ENCODE measurements at regions not wholly inside any gene's neighbourhood (a gene's known extent, or its start where the extent isn't known, plus 50 kb on each side); places are given as distances from the start of the nearest gene placed in this dataset.

GRCh38 chr18:56162311-56163265 lies 475.8 kb downstream of the TXNL1 start:
- Histone ChIP-seq H3K4me3 (no peak overlapping the region), H3K9me3 (no peaks in the 10 kb centered on the region), H3K27ac (peak overlapping the region in 3 of 4 donors; percentile 20 to 67 (median 55)), H3K27me3 (no peaks in the 10 kb centered on the region), H3K4me1 (peaks cover 0 to 44% (median 30%) of the 10 kb centered on the region in 4 donors), H3K36me3 (no peaks in the 10 kb centered on the region)
- 63 to 64% methylated on average over 5 of the region's 5 CpGs for WGBS, 2 donors
- intact Hi-C loops (cut with DNase I) = no loop called here
- no peak for DNase-seq
- TF ChIP-seq POLR2AphosphoS5 (IDR thresholded peaks at IDR 0.05) = peak in 1 of 4 donors; percentile 11
- TF ChIP-seq POLR2A (IDR thresholded peaks at IDR 0.05) = no peak

- Histone ChIP-seq H3K27ac (peak overlapping the region in 3 of 4 donors; percentile 2 to 67 (median 55)), H3K9me3 (no peaks in the 10 kb centered on the region), H3K27me3 (no peaks in the 10 kb centered on the region), H3K36me3 (no peaks in the 10 kb centered on the region), H3K4me3 (no peak overlapping the region), H3K4me1 (peaks cover 0 to 35% (median 24%) of the 10 kb centered on the region in 4 donors)
- intact Hi-C loops (cut with DNase I) = no loop called here
- TF ChIP-seq POLR2AphosphoS5 (IDR thresholded peaks at IDR 0.05) = no peak
- TF ChIP-seq EP300 (IDR thresholded peaks at IDR 0.05) = no peak
- no peak for TF ChIP-seq POLR2A (IDR thresholded peaks at IDR 0.05)
- TF ChIP-seq CTCF (IDR thresholded peaks at IDR 0.05) = no peak
- 65 to 72% methylated on average over 6 of the region's 6 CpGs for WGBS, 2 donors
- DNase-seq = no peak
Observed at GRCh38 chr18:56161566-56162260, 476.7 kb downstream of the TXNL1 start.

GRCh38 chr18:56158676-56159075 lies 479.7 kb downstream of the TXNL1 start:
- Histone ChIP-seq H3K4me1 (peaks cover 0 to 29% (median 22%) of the 10 kb centered on the region in 4 donors), H3K27me3 (no peaks in the 10 kb centered on the region), H3K9me3 (no peaks in the 10 kb centered on the region), H3K36me3 (no peaks in the 10 kb centered on the region), H3K4me3 (no peak overlapping the region), H3K27ac (no peak overlapping the region)
- no peak for TF ChIP-seq POLR2AphosphoS5 (IDR thresholded peaks at IDR 0.05)
- TF ChIP-seq CTCF (IDR thresholded peaks at IDR 0.05) = no peak
- TF ChIP-seq EP300 (IDR thresholded peaks at IDR 0.05) = no peak
- no peak for TF ChIP-seq POLR2A (IDR thresholded peaks at IDR 0.05)
- intact Hi-C loops (cut with DNase I) = no loop called here
- DNase-seq = no peak

- intact Hi-C loops (cut with DNase I) = no loop called here
- no peak for TF ChIP-seq CTCF (IDR thresholded peaks at IDR 0.05)
- TF ChIP-seq POLR2AphosphoS5 (IDR thresholded peaks at IDR 0.05) = no peak
- TF ChIP-seq EP300 (IDR thresholded peaks at IDR 0.05) = no peak
- TF ChIP-seq POLR2A (IDR thresholded peaks at IDR 0.05) = no peak
- no peak overlapping the region for H3K27ac ChIP-seq
- DNase-seq = no peak
- H3K9me3 ChIP-seq = no peaks in the 10 kb centered on the region
- peaks cover 0 to 20% (median 15%) of the 10 kb centered on the region in 4 donors for H3K4me1 ChIP-seq
- H3K36me3 ChIP-seq = no peaks in the 10 kb centered on the region
- no peak overlapping the region for H3K4me3 ChIP-seq
- no peaks in the 10 kb centered on the region for H3K27me3 ChIP-seq
Observed at GRCh38 chr18:56157541-56157940, 480.9 kb downstream of the TXNL1 start.

Data from sigmoid colon (tissue), 6 donors.